Esophagus muscularis mucosa (tissue), 4 donors: ENCODE measurements at regions not wholly inside any gene's neighbourhood (a gene's known extent, or its start where the extent isn't known, plus 50 kb on each side); places are given as distances from the start of the nearest gene placed in this dataset.

Experiments used
- DNase-seq: peaks from one replicate; pipeline ENCODE4 v3.0.0-alpha.2; 2017; ENCODE audit errors: extremely low spot score
- H3K27ac ChIP-seq, 4 donors: fragments of 200-600 bp; sonication (generic); replicated peaks in 1 of 4; 1 replicate in 3 of 4; 2 replicates in 1 of 4; pipeline ENCODE4 v1.5.1; 2016 to 2019; ENCODE audit warnings: mild to moderate bottlenecking in 1 of 4
- H3K27me3 ChIP-seq, 4 donors: fragments of 200-600 bp; sonication (generic); one replicate each; pipeline versions ENCODE4 v1.5.1 to v1.6.0; 2016 to 2019
- H3K36me3 ChIP-seq, 4 donors: fragments of 200-600 bp; sonication (generic); one replicate each; pipeline ENCODE4 v1.5.1; 2016 to 2019
- H3K4me1 ChIP-seq, 4 donors: fragments of 200-600 bp; sonication (generic); one replicate each; pipeline ENCODE4 v1.5.1; 2016 to 2019
- H3K4me3 ChIP-seq, 4 donors: fragments of 200-600 bp; sonication (generic); 1 replicate in 2 of 4; 2 replicates in 2 of 4; pipeline ENCODE4 v1.5.1; 2016 to 2019; ENCODE audit warnings: mild to moderate bottlenecking in 4 of 4, moderate library complexity in 1 of 4
- H3K9me3 ChIP-seq, 4 donors: fragments of 200-600 bp; sonication (generic); 1 replicate in 3 of 4; 2 replicates in 1 of 4; pipeline ENCODE4 v1.5.1; 2016 to 2019
- CTCF ChIP-seq, 3 experiments: fragments of 200-600 bp in 2 of 3; fragments of 450-650 bp in 1 of 3; sonication (generic) in 2 of 3; IDR thresholded peaks; one replicate each; pipeline ENCODE4 v1.5.1; 2017 to 2019; ENCODE audit warnings: antibody characterized with exemption in 3 of 3, mild to moderate bottlenecking in 2 of 3, moderate library complexity in 1 of 3
- EP300 ChIP-seq: sonication (generic); formaldehyde crosslinking; IDR thresholded peaks from one replicate; pipeline ENCODE4 v1.6.1; 2017; ENCODE audit warnings: antibody characterized with exemption
- POLR2A ChIP-seq: fragments of 450-650 bp; IDR thresholded peaks from one replicate; pipeline ENCODE4 v1.6.1; 2017; ENCODE audit warnings: antibody characterized with exemption, moderate library complexity, mild to moderate bottlenecking, low read depth
- POLR2AphosphoS5 ChIP-seq, 2 donors: sonication (generic); formaldehyde crosslinking; IDR thresholded peaks; one replicate each; pipeline ENCODE4 v1.6.1; 2017; ENCODE audit warnings: antibody characterized with exemption in 2 of 2
- WGBS: methylation state at CpG from one replicate; pipeline ENCODE4 v1.1.5; 2018; 5-methylcytosine and 5-hydroxymethylcytosine counted together
- intact Hi-C: fragments of 100-400 bp; cut with DNase I; formaldehyde crosslinking; loops from one replicate; pipeline ENCODE4 v1.15.1; 2023

GRCh38 chr9:3660936-3661335 lies 135.1 kb upstream of the RFX3 start:
- Histone ChIP-seq H3K9me3 (no peaks in the 10 kb centered on the region), H3K4me1 (peaks cover 0 to 22% (median 15%) of the 10 kb centered on the region in 4 donors), H3K36me3 (no peaks in the 10 kb centered on the region), H3K27ac (no peak overlapping the region), H3K4me3 (no peak overlapping the region), H3K27me3 (no peaks in the 10 kb centered on the region)
- TF ChIP-seq POLR2A (no peak), POLR2AphosphoS5 (IDR thresholded peaks at IDR 0.05) (no peak)
- 84% methylated on average over 1 of the region's 1 CpG for WGBS
- intact Hi-C loops, result no loop called here
- DNase-seq, result no peak

- intact Hi-C loops, result no loop called here
- Histone ChIP-seq H3K4me1 (peaks cover 0 to 22% (median 14%) of the 10 kb centered on the region in 4 donors), H3K27me3 (no peaks in the 10 kb centered on the region), H3K36me3 (no peaks in the 10 kb centered on the region), H3K4me3 (no peak overlapping the region), H3K9me3 (no peaks in the 10 kb centered on the region), H3K27ac (no peak overlapping the region)
- WGBS, result 80% methylated on average over 2 of the region's 2 CpGs
- TF ChIP-seq CTCF (IDR thresholded peaks at IDR 0.05), result no peak
- TF ChIP-seq EP300, result no peak
- no peak for TF ChIP-seq POLR2A
- no peak for TF ChIP-seq POLR2AphosphoS5 (IDR thresholded peaks at IDR 0.05)
- no peak for DNase-seq
Measured at GRCh38 chr9:3659647-3660046, 133.8 kb upstream of the RFX3 start.

GRCh38 chr9:3658964-3659363 lies 133.2 kb upstream of the RFX3 start:
- H3K36me3 ChIP-seq, result no peaks in the 10 kb centered on the region
- TF ChIP-seq EP300 (no peak), CTCF (IDR thresholded peaks at IDR 0.05) (no peak), POLR2AphosphoS5 (IDR thresholded peaks at IDR 0.05) (no peak), POLR2A (no peak)
- no peak overlapping the region for H3K27ac ChIP-seq
- 100% methylated on average over 3 of the region's 3 CpGs for WGBS
- H3K4me3 ChIP-seq, result no peak overlapping the region
- H3K4me1 ChIP-seq, result peaks cover 0 to 16% (median 10%) of the 10 kb centered on the region in 4 donors
- intact Hi-C loops, result no loop called here
- DNase-seq, result no peak
- H3K27me3 ChIP-seq, result no peaks in the 10 kb centered on the region
- H3K9me3 ChIP-seq, result no peaks in the 10 kb centered on the region

GRCh38 chr9:3656224-3656623 lies 130.4 kb upstream of the RFX3 start:
- Histone ChIP-seq H3K9me3 (no peaks in the 10 kb centered on the region), H3K27ac (no peak overlapping the region), H3K4me1 (peaks cover 0 to 5% (median under 1%) of the 10 kb centered on the region in 4 donors), H3K36me3 (no peaks in the 10 kb centered on the region), H3K27me3 (no peaks in the 10 kb centered on the region), H3K4me3 (no peak overlapping the region)
- intact Hi-C loops, result no loop called here
- DNase-seq, result no peak
- 94% methylated on average over 2 of the region's 2 CpGs for WGBS
- no peak for TF ChIP-seq POLR2AphosphoS5 (IDR thresholded peaks at IDR 0.05)
- no peak for TF ChIP-seq CTCF (IDR thresholded peaks at IDR 0.05)
- TF ChIP-seq POLR2A, result no peak
- no peak for TF ChIP-seq EP300

- DNase-seq, result no peak
- H3K9me3 ChIP-seq, result no peaks in the 10 kb centered on the region
- WGBS, result 75% methylated on average over 5 of the region's 5 CpGs
- no peaks in the 10 kb centered on the region for H3K36me3 ChIP-seq
- no peak overlapping the region for H3K4me3 ChIP-seq
- TF ChIP-seq CTCF (IDR thresholded peaks at IDR 0.05), result no peak
- TF ChIP-seq EP300, result no peak
- no peak for TF ChIP-seq POLR2A
- TF ChIP-seq POLR2AphosphoS5 (IDR thresholded peaks at IDR 0.05), result no peak
- no peaks in the 10 kb centered on the region for H3K4me1 ChIP-seq
- H3K27ac ChIP-seq, result no peak overlapping the region
- intact Hi-C loops, result no loop called here
- H3K27me3 ChIP-seq, result no peaks in the 10 kb centered on the region
Measured at GRCh38 chr9:3650994-3651622, 125.3 kb upstream of the RFX3 start.
